NCI-H2196 (cell line): ENCODE measurements at regions not wholly inside any gene's neighbourhood (a gene's known extent, or its start where the extent isn't known, plus 50 kb on each side); places are given as distances from the start of the nearest gene placed in this dataset.
"Not testable (repeated sequence)": the region's sequence is repeated elsewhere in the genome, so short reads cannot be mapped to it uniquely, and the experiment has no call there.

Experiments
- DNase-seq: peaks from one replicate; lab custom pipeline; 2025; ENCODE audit not compliant: unreplicated experiment; lab: John Stamatoyannopoulos, UW

GRCh38 chr2:95763074-95763473 is 171.3 kb downstream of the TRIM43 start:
- DNase-seq = not testable (repeated sequence)

- DNase-seq = not testable (repeated sequence)
Observed at GRCh38 chr2:95764966-95765365, 173.2 kb downstream of the TRIM43 start.

DNA sequence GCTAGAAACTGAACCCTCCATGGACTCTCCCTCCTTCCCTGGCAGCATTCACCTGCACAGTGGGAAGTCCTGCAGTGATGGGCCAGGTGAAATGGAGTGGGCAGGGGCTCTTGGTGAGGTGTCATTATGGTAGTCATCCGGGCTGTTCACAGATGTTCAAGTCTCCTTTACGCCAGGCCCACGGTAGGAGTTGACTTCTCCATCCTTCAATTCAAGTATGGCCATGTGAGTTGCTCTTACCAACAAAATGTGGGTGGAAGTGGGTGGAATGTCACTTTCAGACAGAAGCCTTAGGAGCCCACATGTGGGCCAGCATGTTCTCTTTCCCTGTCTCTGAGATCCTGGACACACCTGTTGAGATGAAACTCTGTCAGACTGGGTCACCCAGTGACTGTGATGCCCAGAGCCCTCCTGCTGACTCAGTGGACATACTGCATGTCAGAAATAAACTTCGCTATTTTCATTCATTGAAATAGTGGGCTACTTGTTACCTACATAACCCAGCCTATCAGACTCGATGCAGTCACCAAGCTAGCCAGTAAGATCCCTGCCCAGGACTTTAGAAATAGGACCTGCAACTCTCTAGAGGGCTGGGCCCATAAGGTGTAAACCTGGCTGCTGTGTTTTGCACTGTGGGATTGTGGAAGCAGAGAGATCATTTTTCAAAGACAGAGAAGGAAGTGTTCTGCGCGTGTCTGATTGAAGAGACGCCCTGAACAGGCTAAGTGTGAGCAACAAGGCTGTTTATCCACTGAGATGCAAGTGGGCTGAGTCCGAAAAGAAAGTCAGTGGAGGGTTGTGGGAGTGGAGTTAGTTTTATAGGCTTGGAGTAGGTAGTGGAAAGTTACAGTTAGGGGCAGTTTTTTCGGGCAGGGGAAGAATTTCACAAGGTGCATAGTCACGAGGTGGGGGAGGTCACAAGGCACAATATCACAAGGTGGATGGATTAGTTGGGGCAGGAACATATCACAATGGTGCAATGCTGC is 174.4 kb downstream of the TRIM43 start:
- not testable (repeated sequence) for DNase-seq

- not testable (repeated sequence) for DNase-seq
Observed at GRCh38 chr2:95767531-95767930, 175.7 kb downstream of the TRIM43 start.

GRCh38 chr2:95767950-95768349 is 176.1 kb downstream of the TRIM43 start:
- DNase-seq = not testable (repeated sequence)

GRCh38 chr2:95769256-95769655 is 177.5 kb downstream of the TRIM43 start:
- DNase-seq = not testable (repeated sequence)

DNA sequence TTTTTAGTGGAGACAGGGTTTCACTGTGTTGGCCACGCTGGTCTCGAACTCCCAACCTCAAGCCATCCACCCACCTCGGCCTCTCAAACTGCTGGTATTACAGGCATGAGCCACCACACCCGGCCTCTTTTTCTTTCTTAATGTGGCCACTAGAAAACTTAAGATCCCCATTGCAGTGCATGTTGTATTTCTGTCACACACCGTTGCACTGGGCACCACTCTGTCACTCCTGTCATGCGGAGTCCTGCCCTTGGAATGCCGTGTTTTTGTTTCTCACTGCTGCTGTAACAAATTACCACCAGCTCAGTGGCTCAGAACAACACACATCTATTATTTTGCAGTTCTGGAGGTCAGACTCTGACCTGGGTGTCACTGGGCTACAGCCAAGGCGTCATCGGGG is 178.9 kb downstream of the TRIM43 start:
- DNase-seq = not testable (repeated sequence)

- DNase-seq = not testable (repeated sequence)
Observed at GRCh38 chr2:95774322-95775192, 182.8 kb downstream of the TRIM43 start.

- DNase-seq = not testable (repeated sequence)
Observed at GRCh38 chr2:95775193-95775531, 183.4 kb downstream of the TRIM43 start.
